Small intestine (tissue), 7 donors: ENCODE measurements at regions not wholly inside any gene's neighbourhood (a gene's known extent, or its start where the extent isn't known, plus 50 kb on each side); places are given as distances from the start of the nearest gene placed in this dataset.

Experiments used
- DNase-seq, 2 donors: peaks; one replicate each; pipeline versions ENCODE4 v3.0.0 to v3.0.0-alpha.2; 2013
- FAIRE-seq: peaks from 2 replicates; lab custom pipeline; 2012; peaks lifted over from hg19 to GRCh38; lab: Jason Lieb, UNC
- H3K27ac ChIP-seq, 3 donors: one replicate each; pipeline ENCODE4 v1.5.1; 2013; ENCODE audit warnings: low read length in 2 of 3, mild to moderate bottlenecking in 2 of 3, control low read depth in 1 of 3, inconsistent platforms in 1 of 3, low read depth in 1 of 3, moderate library complexity in 1 of 3
- H3K27me3 ChIP-seq, 3 donors: one replicate each; pipeline ENCODE4 v1.6.1; 2013; ENCODE audit warnings: low read length in 3 of 3, inconsistent platforms in 1 of 3; ENCODE audit not compliant: control insufficient read depth in 3 of 3, insufficient read depth in 3 of 3
- H3K36me3 ChIP-seq, 3 donors: one replicate each; pipeline ENCODE4 v1.6.1; 2013; ENCODE audit warnings: low read length in 3 of 3, inconsistent platforms in 1 of 3, low read depth in 1 of 3, mild to moderate bottlenecking in 1 of 3, moderate library complexity in 1 of 3; ENCODE audit not compliant: control insufficient read depth in 3 of 3, insufficient read depth in 2 of 3
- H3K4me1 ChIP-seq, 3 donors: one replicate each; pipeline ENCODE4 v1.6.1; 2013; ENCODE audit warnings: low read length in 2 of 3, inconsistent platforms in 1 of 3, low read depth in 1 of 3, mild to moderate bottlenecking in 1 of 3, moderate library complexity in 1 of 3; ENCODE audit not compliant: control insufficient read depth in 3 of 3, insufficient read depth in 2 of 3
- H3K4me3 ChIP-seq, 3 donors: one replicate each; pipeline ENCODE4 v1.5.1; 2013; ENCODE audit warnings: low read length in 3 of 3, control low read depth in 1 of 3, inconsistent platforms in 1 of 3, low read depth in 1 of 3, mild to moderate bottlenecking in 1 of 3, moderate library complexity in 1 of 3
- H3K9me3 ChIP-seq, 2 donors: one replicate each; pipeline ENCODE4 v1.6.1; 2013; ENCODE audit warnings: low read depth in 1 of 2, low read length in 1 of 2; ENCODE audit not compliant: control insufficient read depth in 2 of 2, insufficient read depth in 1 of 2
- WGBS, 3 donors: extraction: QIAGEN DNeasy Blood & Tissue Kit; methylation state at CpG; one replicate each; pipeline ENCODE4 v1.1.7; 2013; 5-methylcytosine and 5-hydroxymethylcytosine counted together
- donor health status: healthy with polysubstance abuse.
- donor health status: control.
- donor health status: control.
- donor health status: Bipolar disorder and iron deficiency.
- donor health status: healthy.

DNA sequence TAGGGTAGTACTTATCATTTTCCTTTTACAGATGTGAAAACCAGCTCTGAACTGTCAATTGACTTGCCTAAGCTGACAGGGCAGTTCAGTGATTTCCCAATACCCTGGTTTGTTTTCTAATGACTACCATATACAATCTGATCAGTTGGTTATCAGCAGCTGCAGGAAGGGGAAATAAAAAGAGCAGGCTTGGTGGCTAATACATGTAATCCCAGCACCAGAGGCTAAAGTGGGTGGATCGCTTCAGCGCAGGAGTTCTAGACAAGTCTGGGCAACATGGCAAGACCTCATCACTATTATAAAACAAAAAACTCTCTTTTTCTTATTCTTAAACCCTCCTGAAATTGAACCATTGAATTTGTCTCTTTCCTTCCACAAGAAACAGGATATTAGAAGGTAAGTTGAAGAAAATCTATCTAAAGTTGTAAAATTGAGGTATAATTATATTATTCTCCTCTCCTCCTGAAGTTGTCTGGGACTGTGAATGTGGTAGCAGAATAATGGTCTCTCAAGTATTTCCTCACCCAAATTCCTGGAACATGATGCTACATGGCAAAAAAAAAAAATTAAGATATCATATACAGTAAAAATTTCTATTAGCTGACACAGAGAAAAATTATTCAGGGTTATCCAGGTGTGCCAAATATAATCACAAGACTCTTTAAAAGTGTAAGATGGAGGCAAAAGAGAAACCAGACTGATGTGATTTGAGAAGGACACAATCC lies 1441.6 kb downstream of the SUCLG1 start:
- no peaks in the 10 kb centered on the region for H3K36me3 ChIP-seq
- H3K4me3 ChIP-seq: no peak overlapping the region
- no peaks in the 10 kb centered on the region for H3K4me1 ChIP-seq
- WGBS, 3 donors: 93 to 94% (median 94%) methylated on average over 2 of the region's 2 CpGs
- no peak overlapping the region for H3K27ac ChIP-seq
- no peaks in the 10 kb centered on the region for H3K9me3 ChIP-seq
- no peak for DNase-seq
- H3K27me3 ChIP-seq: no peaks in the 10 kb centered on the region
- FAIRE-seq: no peak

DNA sequence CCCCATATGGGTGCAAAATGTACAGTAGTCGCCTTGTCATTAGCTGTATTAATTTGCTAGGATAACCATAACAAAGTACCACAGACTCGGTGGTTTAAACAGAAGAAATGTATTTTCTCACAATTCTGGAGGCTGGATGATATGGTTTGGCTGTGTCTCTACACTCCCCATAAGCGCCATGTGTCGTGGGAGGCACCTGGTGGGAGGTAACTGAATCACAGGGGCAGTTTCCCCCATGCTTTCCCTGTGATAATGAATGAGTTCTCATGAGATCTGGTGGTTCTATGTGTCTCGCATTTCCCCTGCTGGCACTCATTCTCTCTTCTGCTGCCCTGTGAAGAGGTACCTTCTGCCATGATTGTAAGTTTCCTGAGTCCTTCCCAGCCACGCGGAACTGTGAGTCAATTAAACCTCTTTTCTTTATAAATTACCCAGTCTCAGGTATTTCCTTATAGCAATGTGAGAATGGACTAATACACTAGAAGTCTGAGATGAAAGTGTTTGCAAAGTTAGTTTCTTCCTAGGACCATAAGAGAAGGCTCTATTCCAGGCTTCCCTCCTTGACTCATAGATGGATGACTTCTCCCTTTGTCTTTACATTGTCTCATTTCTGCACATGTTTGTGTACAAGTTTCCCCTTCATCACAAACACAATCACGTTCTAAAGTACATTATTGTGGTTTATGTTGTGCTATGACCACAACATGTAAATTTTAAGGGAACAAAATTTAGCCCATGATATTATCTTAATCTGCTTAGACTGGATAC lies 1442.6 kb downstream of the SUCLG1 start:
- no peak for DNase-seq
- Histone ChIP-seq H3K27ac (no peak overlapping the region), H3K9me3 (peaks cover 0 to 2% of the 10 kb centered on the region in 2 donors), H3K4me3 (no peak overlapping the region), H3K4me1 (no peaks in the 10 kb centered on the region), H3K27me3 (no peaks in the 10 kb centered on the region), H3K36me3 (no peaks in the 10 kb centered on the region)
- 81 to 88% (median 85%) methylated on average over 8 of the region's 8 CpGs for WGBS, 3 donors
- FAIRE-seq: no peak

DNA sequence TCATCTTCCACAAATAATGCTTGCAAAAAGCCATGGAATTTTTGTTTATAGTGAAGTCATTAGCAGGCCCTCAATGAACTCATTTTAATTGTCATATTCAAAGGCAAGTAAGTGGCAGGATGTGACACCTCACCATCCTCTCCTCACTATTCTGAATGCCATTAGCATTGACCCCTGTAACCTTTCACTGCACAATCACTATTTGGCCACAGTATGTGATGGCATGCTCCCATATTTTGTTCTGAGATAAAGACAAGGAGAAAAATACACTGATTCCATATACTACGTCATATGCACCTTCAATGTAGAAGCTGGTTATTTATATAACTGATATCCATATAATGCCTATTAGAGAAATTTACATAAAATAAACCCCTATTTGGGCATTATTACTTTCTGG lies 1443.2 kb downstream of the SUCLG1 start:
- H3K4me1 ChIP-seq: no peaks in the 10 kb centered on the region
- WGBS, 3 donors: 87 to 93% (median 92%) methylated on average over 1 of the region's 1 CpG
- peaks cover 0 to 2% of the 10 kb centered on the region in 2 donors for H3K9me3 ChIP-seq
- FAIRE-seq (no peak), DNase-seq (no peak)
- no peaks in the 10 kb centered on the region for H3K27me3 ChIP-seq
- no peak overlapping the region for H3K4me3 ChIP-seq
- H3K36me3 ChIP-seq: no peaks in the 10 kb centered on the region
- no peak overlapping the region for H3K27ac ChIP-seq

DNA sequence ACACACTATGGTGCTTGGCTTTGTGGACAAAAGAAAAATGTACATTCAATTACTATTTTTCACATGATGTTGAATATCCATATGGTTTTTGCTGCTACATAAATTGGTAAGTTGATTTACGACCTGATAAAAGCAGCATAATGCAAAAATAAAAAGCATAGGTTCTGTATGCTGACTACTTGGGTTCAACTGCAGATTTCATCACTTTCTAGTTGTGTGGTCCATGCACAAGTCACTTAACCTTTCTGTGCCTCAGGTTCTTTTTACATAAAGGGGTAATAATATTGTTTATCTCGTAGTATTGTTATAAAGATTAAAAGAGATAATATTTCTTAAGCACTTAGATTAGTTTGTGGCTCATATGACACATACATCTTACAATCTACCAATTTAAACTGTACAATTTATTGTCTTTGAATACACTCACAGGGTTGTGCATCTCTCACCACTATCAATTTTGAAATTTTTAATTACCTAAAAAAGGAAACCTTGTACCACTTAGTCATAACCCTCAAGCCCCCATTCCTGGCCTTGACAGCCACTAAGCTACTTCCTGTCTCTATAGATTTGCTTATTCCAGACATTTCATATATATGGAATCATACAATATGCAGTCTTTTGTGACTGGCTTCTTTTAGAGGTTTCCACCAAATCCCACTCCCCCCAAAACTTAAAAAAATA lies 1443.9 kb downstream of the SUCLG1 start:
- peaks cover 0 to 2% of the 10 kb centered on the region in 2 donors for H3K9me3 ChIP-seq
- no peaks in the 10 kb centered on the region for H3K4me1 ChIP-seq
- H3K27me3 ChIP-seq: no peaks in the 10 kb centered on the region
- no peaks in the 10 kb centered on the region for H3K36me3 ChIP-seq
- WGBS, 3 donors: 58 to 66% (median 63%) methylated on average over 2 of the region's 2 CpGs
- DNase-seq (no peak), FAIRE-seq (no peak)
- no peak overlapping the region for H3K27ac ChIP-seq
- no peak overlapping the region for H3K4me3 ChIP-seq

DNA sequence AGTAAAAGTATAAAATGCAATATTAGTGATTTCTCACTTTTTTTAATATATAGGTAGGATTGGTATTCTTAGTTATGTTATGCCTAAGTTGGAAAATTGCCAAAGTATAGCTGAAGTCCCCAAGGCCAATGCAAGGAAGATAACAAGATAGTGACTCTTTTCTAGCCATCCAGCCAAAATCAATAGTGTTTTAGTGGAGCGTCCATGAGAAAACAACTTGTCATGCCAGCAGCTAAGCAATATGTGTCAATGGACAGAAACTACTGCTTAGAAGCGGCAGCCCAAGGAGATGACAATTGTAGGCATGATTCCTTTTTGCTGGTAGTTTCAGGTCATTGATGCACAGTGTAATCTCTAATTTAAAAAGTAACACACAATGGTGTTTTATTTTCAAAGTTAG lies 1444.6 kb downstream of the SUCLG1 start:
- Histone ChIP-seq H3K27me3 (no peaks in the 10 kb centered on the region), H3K4me3 (no peak overlapping the region), H3K36me3 (no peaks in the 10 kb centered on the region), H3K27ac (no peak overlapping the region), H3K9me3 (peaks cover 0 to 2% of the 10 kb centered on the region in 2 donors), H3K4me1 (no peaks in the 10 kb centered on the region)
- 72 to 81% (median 72%) methylated on average over 2 of the region's 2 CpGs for WGBS, 3 donors
- FAIRE-seq (no peak), DNase-seq (no peak)

DNA sequence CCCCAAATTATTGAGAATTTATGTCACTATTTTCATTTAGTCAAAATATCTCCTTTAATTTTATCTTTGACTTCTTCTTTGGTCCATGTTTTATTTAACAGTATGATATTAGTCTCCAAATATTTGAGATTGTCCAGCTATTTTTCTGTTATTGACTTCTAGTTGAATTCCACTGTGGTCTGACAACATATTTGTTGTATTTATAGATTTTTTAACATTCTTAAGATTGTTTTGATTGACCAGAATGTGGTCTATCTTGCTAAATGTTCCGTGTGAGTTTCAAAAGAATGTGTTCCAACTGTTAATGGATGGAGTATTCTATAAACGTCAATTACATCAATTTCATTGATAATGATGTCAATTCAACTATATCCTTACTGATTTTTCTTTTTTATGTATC lies 1452.1 kb downstream of the SUCLG1 start:
- H3K27ac ChIP-seq: no peak overlapping the region
- no peaks in the 10 kb centered on the region for H3K36me3 ChIP-seq
- FAIRE-seq: no peak
- no peak overlapping the region for H3K4me3 ChIP-seq
- no peaks in the 10 kb centered on the region for H3K4me1 ChIP-seq
- 72 to 82% (median 77%) methylated on average over 2 of the region's 2 CpGs for WGBS, 3 donors
- no peak for DNase-seq
- no peaks in the 10 kb centered on the region for H3K9me3 ChIP-seq
- no peaks in the 10 kb centered on the region for H3K27me3 ChIP-seq

DNA sequence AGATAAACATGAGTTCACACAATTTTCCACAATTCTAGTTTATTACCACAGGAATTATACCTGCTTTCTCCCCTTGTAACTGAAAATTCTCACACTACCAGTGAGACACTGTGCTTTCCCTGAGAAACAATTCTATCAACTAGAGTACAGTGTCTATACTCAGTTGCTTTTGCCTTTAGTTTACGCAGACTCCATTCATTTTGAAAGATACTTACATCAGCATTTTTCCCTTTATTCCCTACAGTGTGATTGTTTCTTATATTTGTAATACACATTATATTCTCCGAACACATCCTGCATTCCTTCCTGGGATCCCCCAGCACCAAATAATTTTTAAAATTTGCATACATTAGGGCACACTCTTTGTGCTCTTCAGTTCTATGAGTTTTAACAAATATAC lies 1455.5 kb downstream of the SUCLG1 start:
- 73 to 90% (median 88%) methylated on average over 2 of the region's 2 CpGs for WGBS, 3 donors
- no peaks in the 10 kb centered on the region for H3K4me1 ChIP-seq
- H3K27ac ChIP-seq: no peak overlapping the region
- H3K9me3 ChIP-seq: no peaks in the 10 kb centered on the region
- no peaks in the 10 kb centered on the region for H3K27me3 ChIP-seq
- FAIRE-seq: no peak
- DNase-seq: no peak
- H3K4me3 ChIP-seq: no peak overlapping the region
- H3K36me3 ChIP-seq: no peaks in the 10 kb centered on the region

DNA sequence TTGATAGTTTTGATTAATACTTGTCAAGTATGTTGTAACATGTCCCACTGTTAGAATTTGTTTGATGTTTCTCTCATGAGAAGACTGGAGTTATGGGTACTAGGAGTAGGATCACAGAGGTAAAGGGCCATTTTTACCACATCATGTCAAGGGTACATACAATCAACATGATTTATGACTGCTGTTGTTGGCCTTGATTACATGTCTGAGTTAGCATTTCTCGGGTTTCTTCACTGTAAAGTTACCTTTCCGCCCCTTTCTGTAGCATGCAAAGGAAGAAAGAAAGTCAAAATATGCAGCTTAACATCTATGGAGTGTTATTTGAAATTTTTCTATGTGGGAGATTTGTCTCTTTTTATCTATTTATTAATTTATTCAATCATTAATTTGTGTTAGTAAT lies 1456.4 kb downstream of the SUCLG1 start:
- H3K27me3 ChIP-seq: no peaks in the 10 kb centered on the region
- FAIRE-seq: no peak
- no peaks in the 10 kb centered on the region for H3K4me1 ChIP-seq
- H3K9me3 ChIP-seq: no peaks in the 10 kb centered on the region
- no peak overlapping the region for H3K27ac ChIP-seq
- WGBS, 3 donors: 66 to 68% (median 68%) methylated on average over 2 of the region's 2 CpGs
- DNase-seq: no peak
- no peaks in the 10 kb centered on the region for H3K36me3 ChIP-seq
- H3K4me3 ChIP-seq: no peak overlapping the region
